GM06990 (cell line): ENCODE measurements at regions not wholly inside any gene's neighbourhood (a gene's known extent, or its start where the extent isn't known, plus 50 kb on each side); places are given as distances from the start of the nearest gene placed in this dataset.

Experiments
- DNase-seq: peaks from one replicate; pipeline ENCODE4 v3.0.0-alpha.2; 2011; ENCODE audit not compliant: insufficient read length; ENCODE audit errors: extremely low read depth
- H3K27me3 ChIP-seq: replicated peaks from 2 replicates; pipeline ENCODE4 v1.6.0; 2011; ENCODE audit warnings: low read length; ENCODE audit not compliant: control insufficient read depth, insufficient read depth
- H3K36me3 ChIP-seq: 2 replicates; pipeline ENCODE4 v1.5.1; 2011; ENCODE audit warnings: low read length; ENCODE audit not compliant: control insufficient read depth, insufficient read depth
- H3K4me3 ChIP-seq: replicated peaks from 2 replicates; pipeline ENCODE4 v1.5.1; 2011; ENCODE audit warnings: low read depth, mild to moderate bottlenecking, control low read depth, low read length
- CTCF ChIP-seq: IDR thresholded peaks from 2 replicates; pipeline ENCODE4 v1.5.1; 2011; ENCODE audit warnings: low read length, control low read depth, mild to moderate bottlenecking, inconsistent platforms; ENCODE audit not compliant: insufficient read depth, poor library complexity, severe bottlenecking

- no peak overlapping the region for H3K4me3 ChIP-seq
- TF ChIP-seq CTCF, result no peak
- no peak for DNase-seq
- H3K27me3 ChIP-seq, result no peaks in the 10 kb centered on the region
- no peaks in the 10 kb centered on the region for H3K36me3 ChIP-seq
Measured at GRCh38 chr1:238485912-238486209, 595.1 kb upstream of the ZP4 start.

GRCh38 chr1:238485057-238485911 is 594.6 kb upstream of the ZP4 start:
- no peak overlapping the region for H3K4me3 ChIP-seq
- TF ChIP-seq CTCF, result no peak

GRCh38 chr1:238484121-238484520 is 593.4 kb upstream of the ZP4 start:
- DNase-seq, result no peak
- no peak for TF ChIP-seq CTCF
- H3K27me3 ChIP-seq, result no peaks in the 10 kb centered on the region
- H3K4me3 ChIP-seq, result no peak overlapping the region
- H3K36me3 ChIP-seq, result no peaks in the 10 kb centered on the region

More at GRCh38 chr1:238485057-238485911, 594.6 kb upstream of the ZP4 start:
- H3K36me3 ChIP-seq, result no peaks in the 10 kb centered on the region
- no peak for DNase-seq
- H3K27me3 ChIP-seq, result no peaks in the 10 kb centered on the region

- Histone ChIP-seq H3K4me3 (no peak overlapping the region), H3K27me3 (no peaks in the 10 kb centered on the region), H3K36me3 (no peaks in the 10 kb centered on the region)
- no peak for DNase-seq
- no peak for TF ChIP-seq CTCF
Measured at GRCh38 chr1:238476841-238477240, 586.1 kb upstream of the ZP4 start.

GRCh38 chr1:238475712-238476111 is 585.0 kb upstream of the ZP4 start:
- TF ChIP-seq CTCF, result no peak
- Histone ChIP-seq H3K27me3 (no peaks in the 10 kb centered on the region), H3K36me3 (no peaks in the 10 kb centered on the region), H3K4me3 (no peak overlapping the region)
- DNase-seq, result no peak
